ENCODE measurements at regions not wholly inside any gene's neighbourhood (a gene's known extent, or its start where the extent isn't known, plus 50 kb on each side); places are given as distances from the start of the nearest gene placed in this dataset.

- DNase-seq (ENCODE audit: extremely low spot score in 2 of 2): no peak
- H3K4me3 ChIP-seq: no peak overlapping the region
- H3K27me3 ChIP-seq: no peaks in the 10 kb centered on the region
- H3K4me1 ChIP-seq: peaks cover 26% of the 10 kb centered on the region
- H3K27ac ChIP-seq: no peak overlapping the region
- TF ChIP-seq POLR2A (IDR thresholded peaks at IDR 0.05) (no peak), POLR2AphosphoS5 (IDR thresholded peaks at IDR 0.05; ENCODE audit: insufficient read depth in 1 of 2, low read depth in 1 of 2) (no peak), CTCF (IDR thresholded peaks at IDR 0.05) (no peak)
- no peaks in the 10 kb centered on the region for H3K9me3 ChIP-seq
- intact Hi-C loops (cut with DNase I): no loop called here
- H3K36me3 ChIP-seq: no peaks in the 10 kb centered on the region
Measured at GRCh38 chr3:107953722-107954121, 137.1 kb downstream of the CD47 start.

DNA sequence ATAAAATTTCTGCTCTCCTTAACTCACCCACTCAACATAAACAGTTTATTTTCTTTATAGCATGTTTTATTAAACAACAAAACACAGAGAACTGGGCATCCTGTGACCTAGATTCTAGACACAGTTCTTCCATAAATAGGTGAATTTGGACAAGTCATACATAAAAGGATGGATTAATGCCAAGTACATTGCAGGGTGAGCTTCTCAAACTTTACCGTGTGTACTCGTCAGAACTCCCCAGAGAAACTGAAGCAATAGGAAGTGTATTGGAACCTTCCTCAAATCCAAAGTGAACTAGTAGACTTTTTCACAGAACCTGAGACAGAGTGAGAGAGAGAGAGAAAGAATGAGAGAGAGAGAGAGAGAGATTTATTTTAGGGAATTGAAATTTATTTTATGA is 139.7 kb downstream of the CD47 start:
- no peak overlapping the region for H3K4me3 ChIP-seq
- H3K36me3 ChIP-seq: no peaks in the 10 kb centered on the region
- H3K4me1 ChIP-seq: peaks cover under 1% of the 10 kb centered on the region
- H3K27ac ChIP-seq: no peak overlapping the region
- intact Hi-C loops (cut with DNase I): no loop called here
- DNase-seq (ENCODE audit: extremely low spot score in 2 of 2): no peak
- H3K27me3 ChIP-seq: no peaks in the 10 kb centered on the region
- H3K9me3 ChIP-seq: no peaks in the 10 kb centered on the region
- TF ChIP-seq POLR2A (IDR thresholded peaks at IDR 0.05) (no peak), CTCF (IDR thresholded peaks at IDR 0.05) (no peak), POLR2AphosphoS5 (IDR thresholded peaks at IDR 0.05; ENCODE audit: insufficient read depth in 1 of 2, low read depth in 1 of 2) (no peak)

- Histone ChIP-seq H3K27ac (no peak overlapping the region), H3K9me3 (no peaks in the 10 kb centered on the region), H3K4me3 (no peak overlapping the region), H3K4me1 (no peaks in the 10 kb centered on the region), H3K27me3 (no peaks in the 10 kb centered on the region), H3K36me3 (no peaks in the 10 kb centered on the region)
- TF ChIP-seq POLR2A (IDR thresholded peaks at IDR 0.05): no peak
- TF ChIP-seq POLR2AphosphoS5 (IDR thresholded peaks at IDR 0.05; ENCODE audit: insufficient read depth in 1 of 2, low read depth in 1 of 2): no peak
- TF ChIP-seq CTCF (IDR thresholded peaks at IDR 0.05): no peak
- DNase-seq (ENCODE audit: extremely low spot score in 2 of 2): no peak
- intact Hi-C loops (cut with DNase I): no loop called here
Measured at GRCh38 chr3:107950417-107950816, 140.4 kb downstream of the CD47 start.

GRCh38 chr3:107949394-107949970 is 141.3 kb downstream of the CD47 start:
- H3K36me3 ChIP-seq: no peaks in the 10 kb centered on the region

More at GRCh38 chr3:107949394-107949970, 141.3 kb downstream of the CD47 start:
- Histone ChIP-seq H3K27ac (no peak overlapping the region), H3K27me3 (no peaks in the 10 kb centered on the region), H3K4me1 (peaks cover 7% of the 10 kb centered on the region), H3K9me3 (no peaks in the 10 kb centered on the region), H3K4me3 (no peak overlapping the region)
- no peak for DNase-seq (ENCODE audit: extremely low spot score in 2 of 2)
- TF ChIP-seq CTCF (IDR thresholded peaks at IDR 0.05): no peak
- TF ChIP-seq POLR2A (IDR thresholded peaks at IDR 0.05): no peak
- no peak for TF ChIP-seq POLR2AphosphoS5 (IDR thresholded peaks at IDR 0.05; ENCODE audit: insufficient read depth in 1 of 2, low read depth in 1 of 2)
- intact Hi-C loops (cut with DNase I): no loop called here
